ENCODE measurements at regions not wholly inside any gene's neighbourhood (a gene's known extent, or its start where the extent isn't known, plus 50 kb on each side); places are given as distances from the start of the nearest gene placed in this dataset.

DNA sequence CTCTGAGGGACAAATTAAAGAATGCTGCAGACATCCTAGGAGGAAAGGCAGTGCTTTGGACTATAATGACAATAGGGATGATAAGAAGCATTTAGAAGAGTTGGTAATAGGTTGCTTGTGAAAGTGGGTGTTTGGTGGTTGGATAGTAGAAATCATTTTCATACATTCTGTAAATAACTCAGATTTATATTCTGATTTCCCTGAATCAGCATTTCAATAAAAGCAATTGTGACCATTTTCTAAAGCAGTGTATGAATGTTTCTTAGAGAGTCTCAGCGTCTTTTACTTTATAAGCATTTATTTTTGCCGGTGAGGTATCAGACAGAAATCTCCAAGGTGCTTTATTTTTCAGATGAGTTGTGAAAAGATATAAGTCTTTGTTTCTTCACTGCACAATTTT lies 1099.0 kb upstream of the LRRTM1 start:
- TF ChIP-seq, protein P1, sequence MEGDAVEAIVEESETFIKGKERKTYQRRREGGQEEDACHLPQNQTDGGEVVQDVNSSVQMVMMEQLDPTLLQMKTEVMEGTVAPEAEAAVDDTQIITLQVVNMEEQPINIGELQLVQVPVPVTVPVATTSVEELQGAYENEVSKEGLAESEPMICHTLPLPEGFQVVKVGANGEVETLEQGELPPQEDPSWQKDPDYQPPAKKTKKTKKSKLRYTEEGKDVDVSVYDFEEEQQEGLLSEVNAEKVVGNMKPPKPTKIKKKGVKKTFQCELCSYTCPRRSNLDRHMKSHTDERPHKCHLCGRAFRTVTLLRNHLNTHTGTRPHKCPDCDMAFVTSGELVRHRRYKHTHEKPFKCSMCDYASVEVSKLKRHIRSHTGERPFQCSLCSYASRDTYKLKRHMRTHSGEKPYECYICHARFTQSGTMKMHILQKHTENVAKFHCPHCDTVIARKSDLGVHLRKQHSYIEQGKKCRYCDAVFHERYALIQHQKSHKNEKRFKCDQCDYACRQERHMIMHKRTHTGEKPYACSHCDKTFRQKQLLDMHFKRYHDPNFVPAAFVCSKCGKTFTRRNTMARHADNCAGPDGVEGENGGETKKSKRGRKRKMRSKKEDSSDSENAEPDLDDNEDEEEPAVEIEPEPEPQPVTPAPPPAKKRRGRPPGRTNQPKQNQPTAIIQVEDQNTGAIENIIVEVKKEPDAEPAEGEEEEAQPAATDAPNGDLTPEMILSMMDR (conservative IDR thresholded peaks at IDR 0.05; ENCODE audit: low read length), result no peak
- TF ChIP-seq EZH2phosphoT487 (IDR thresholded peaks at IDR 0.05; ENCODE audit: borderline replicate concordance), result no peak

Data from Loucy (cell line).